ENCODE measurements at regions not wholly inside any gene's neighbourhood (a gene's known extent, or its start where the extent isn't known, plus 50 kb on each side); places are given as distances from the start of the nearest gene placed in this dataset.

GRCh38 chr2:228669690-228670089 lies 488.2 kb upstream of the SPHKAP start:
- Mint-ChIP-seq H3K36me3 (ENCODE audit: insufficient read depth) (no peaks in the 10 kb centered on the region), H3K27me3 (no peaks in the 10 kb centered on the region), H3K4me1 (ENCODE audit: low read depth) (no peaks in the 10 kb centered on the region), H3K27ac (no peak overlapping the region), H3K4me3 (ENCODE audit: low read depth) (no peak overlapping the region), H3K9me3 (ENCODE audit: low read depth) (no peaks in the 10 kb centered on the region)
- DNase-seq (ENCODE audit: low spot score, unreplicated experiment): no peak
- no peak for TF ChIP-seq CTCF (IDR thresholded peaks at IDR 0.05; ENCODE audit: unreplicated experiment)

GRCh38 chr2:228665232-228665631 lies 483.7 kb upstream of the SPHKAP start:
- DNase-seq (ENCODE audit: low spot score, unreplicated experiment): no peak
- Mint-ChIP-seq H3K9me3 (ENCODE audit: low read depth) (no peaks in the 10 kb centered on the region), H3K4me3 (ENCODE audit: low read depth) (no peak overlapping the region), H3K36me3 (ENCODE audit: insufficient read depth) (no peaks in the 10 kb centered on the region), H3K27me3 (no peaks in the 10 kb centered on the region), H3K27ac (no peak overlapping the region), H3K4me1 (ENCODE audit: low read depth) (no peaks in the 10 kb centered on the region)
- TF ChIP-seq CTCF (IDR thresholded peaks at IDR 0.05; ENCODE audit: unreplicated experiment): no peak

- Mint-ChIP-seq H3K27ac (no peak overlapping the region), H3K9me3 (ENCODE audit: low read depth) (no peaks in the 10 kb centered on the region), H3K36me3 (ENCODE audit: insufficient read depth) (no peaks in the 10 kb centered on the region), H3K4me1 (ENCODE audit: low read depth) (peaks cover 9% of the 10 kb centered on the region), H3K27me3 (no peaks in the 10 kb centered on the region), H3K4me3 (ENCODE audit: low read depth) (no peak overlapping the region)
- TF ChIP-seq CTCF (IDR thresholded peaks at IDR 0.05; ENCODE audit: unreplicated experiment): no peak
- DNase-seq (ENCODE audit: low spot score, unreplicated experiment): no peak
Measured at GRCh38 chr2:228658998-228659397, 477.5 kb upstream of the SPHKAP start.

- Mint-ChIP-seq H3K4me3 (ENCODE audit: low read depth) (no peak overlapping the region), H3K27me3 (no peaks in the 10 kb centered on the region), H3K36me3 (ENCODE audit: insufficient read depth) (no peaks in the 10 kb centered on the region), H3K4me1 (ENCODE audit: low read depth) (peaks cover 15% of the 10 kb centered on the region), H3K27ac (no peak overlapping the region), H3K9me3 (ENCODE audit: low read depth) (no peaks in the 10 kb centered on the region)
- DNase-seq (ENCODE audit: low spot score, unreplicated experiment): no peak
- peak; percentile 75 for TF ChIP-seq CTCF (IDR thresholded peaks at IDR 0.05; ENCODE audit: unreplicated experiment)
Measured at GRCh38 chr2:228657807-228658402, 476.4 kb upstream of the SPHKAP start.

- Mint-ChIP-seq H3K4me1 (ENCODE audit: low read depth) (peaks cover 18% of the 10 kb centered on the region), H3K9me3 (ENCODE audit: low read depth) (peaks cover 4% of the 10 kb centered on the region), H3K27me3 (no peaks in the 10 kb centered on the region), H3K27ac (no peak overlapping the region), H3K36me3 (ENCODE audit: insufficient read depth) (no peaks in the 10 kb centered on the region), H3K4me3 (ENCODE audit: low read depth) (no peak overlapping the region)
- TF ChIP-seq CTCF (IDR thresholded peaks at IDR 0.05; ENCODE audit: unreplicated experiment): no peak
- no peak for DNase-seq (ENCODE audit: low spot score, unreplicated experiment)
Measured at GRCh38 chr2:228655331-228655730, 473.8 kb upstream of the SPHKAP start.

Data from progenitor cell of endocrine pancreas (in vitro differentiated cells).